Mammary epithelial cell (primary cell): ENCODE measurements at regions not wholly inside any gene's neighbourhood (a gene's known extent, or its start where the extent isn't known, plus 50 kb on each side); places are given as distances from the start of the nearest gene placed in this dataset.

Experiments used
- EZH2 ChIP-seq: IDR thresholded peaks from 2 replicates; pipeline ENCODE4 v1.6.1; 2012; ENCODE audit warnings: low read length, inconsistent platforms, borderline replicate concordance
- TF ChIP-seq, protein P1 (sequence below), 2 donors: IDR thresholded peaks in 1 of 2; conservative IDR thresholded peaks in 1 of 2; 2 replicates each; pipeline ENCODE4 v1.5.1; 2011 to 2012; ENCODE audit warnings: inconsistent platforms in 2 of 2, low read length in 2 of 2, mild to moderate bottlenecking in 2 of 2, control low read depth in 1 of 2, low read depth in 1 of 2; ENCODE audit not compliant: insufficient read depth in 1 of 2; ENCODE audit errors: extremely low read depth in 1 of 2

DNA sequence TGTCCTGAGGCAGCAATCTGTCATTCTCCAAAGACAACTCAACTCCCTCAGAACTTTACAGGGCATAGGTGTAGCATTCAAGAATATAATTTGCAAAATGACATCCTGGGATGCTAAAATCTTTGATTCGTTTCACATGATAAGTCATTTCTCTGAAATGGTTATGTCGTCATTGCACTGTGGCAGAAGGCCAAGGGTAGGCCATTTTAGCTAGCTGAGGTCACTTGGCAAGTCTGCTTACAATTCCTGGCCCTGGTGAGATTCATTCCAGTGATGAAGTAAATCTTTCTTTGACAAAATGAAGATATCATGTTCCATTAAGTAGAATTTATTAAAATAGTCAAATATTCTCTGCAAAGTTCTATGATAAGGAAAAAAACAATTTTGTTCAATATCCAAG lies 1410.3 kb upstream of the LRRTM1 start:
- TF ChIP-seq, protein P1, sequence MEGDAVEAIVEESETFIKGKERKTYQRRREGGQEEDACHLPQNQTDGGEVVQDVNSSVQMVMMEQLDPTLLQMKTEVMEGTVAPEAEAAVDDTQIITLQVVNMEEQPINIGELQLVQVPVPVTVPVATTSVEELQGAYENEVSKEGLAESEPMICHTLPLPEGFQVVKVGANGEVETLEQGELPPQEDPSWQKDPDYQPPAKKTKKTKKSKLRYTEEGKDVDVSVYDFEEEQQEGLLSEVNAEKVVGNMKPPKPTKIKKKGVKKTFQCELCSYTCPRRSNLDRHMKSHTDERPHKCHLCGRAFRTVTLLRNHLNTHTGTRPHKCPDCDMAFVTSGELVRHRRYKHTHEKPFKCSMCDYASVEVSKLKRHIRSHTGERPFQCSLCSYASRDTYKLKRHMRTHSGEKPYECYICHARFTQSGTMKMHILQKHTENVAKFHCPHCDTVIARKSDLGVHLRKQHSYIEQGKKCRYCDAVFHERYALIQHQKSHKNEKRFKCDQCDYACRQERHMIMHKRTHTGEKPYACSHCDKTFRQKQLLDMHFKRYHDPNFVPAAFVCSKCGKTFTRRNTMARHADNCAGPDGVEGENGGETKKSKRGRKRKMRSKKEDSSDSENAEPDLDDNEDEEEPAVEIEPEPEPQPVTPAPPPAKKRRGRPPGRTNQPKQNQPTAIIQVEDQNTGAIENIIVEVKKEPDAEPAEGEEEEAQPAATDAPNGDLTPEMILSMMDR (conservative IDR thresholded peaks at IDR 0.05 in 1 of 2, IDR thresholded peaks at IDR 0.05 in 1 of 2; ENCODE audit: extremely low read depth in 1 of 2, insufficient read depth in 1 of 2, low read depth in 1 of 2, low read length in 2 of 2) = no peak
- TF ChIP-seq EZH2 = no peak
